Type B pancreatic cell (in vitro differentiated cells): ENCODE measurements at regions not wholly inside any gene's neighbourhood (a gene's known extent, or its start where the extent isn't known, plus 50 kb on each side); places are given as distances from the start of the nearest gene placed in this dataset.

Experiments
- DNase-seq: peaks from one replicate; pipeline ENCODE4 v3.0.0; 2021; ENCODE audit warnings: mixed read lengths; ENCODE audit not compliant: unreplicated experiment; ENCODE audit errors: extremely low spot score
- H3K27ac Mint-ChIP-seq: 2 replicates; pipeline ENCODE4 v1.8.0; 2021; ENCODE audit warnings: mild to moderate bottlenecking, mixed read lengths
- H3K27me3 Mint-ChIP-seq: 2 replicates; pipeline ENCODE4 v1.8.0; 2021; ENCODE audit warnings: mixed read lengths
- H3K36me3 Mint-ChIP-seq: 2 replicates; pipeline ENCODE4 v1.8.0; 2021; ENCODE audit warnings: mixed read lengths
- H3K4me1 Mint-ChIP-seq: one replicate; pipeline ENCODE4 v1.8.0; 2021; ENCODE audit warnings: mixed read lengths; ENCODE audit not compliant: unreplicated experiment
- H3K4me3 Mint-ChIP-seq: 2 replicates; pipeline ENCODE4 v1.8.0; 2021; ENCODE audit warnings: mild to moderate bottlenecking, mixed read lengths
- H3K9me3 Mint-ChIP-seq: 2 replicates; pipeline ENCODE4 v1.8.0; 2021; ENCODE audit warnings: mixed read lengths
- TF ChIP-seq, protein P1 (sequence below): fragments of 200-600 bp; sonication (generic); conservative IDR thresholded peaks from 2 replicates; pipeline ENCODE4 v1.5.0; 2021; ENCODE audit warnings: antibody characterized with exemption, mild to moderate bottlenecking

DNA sequence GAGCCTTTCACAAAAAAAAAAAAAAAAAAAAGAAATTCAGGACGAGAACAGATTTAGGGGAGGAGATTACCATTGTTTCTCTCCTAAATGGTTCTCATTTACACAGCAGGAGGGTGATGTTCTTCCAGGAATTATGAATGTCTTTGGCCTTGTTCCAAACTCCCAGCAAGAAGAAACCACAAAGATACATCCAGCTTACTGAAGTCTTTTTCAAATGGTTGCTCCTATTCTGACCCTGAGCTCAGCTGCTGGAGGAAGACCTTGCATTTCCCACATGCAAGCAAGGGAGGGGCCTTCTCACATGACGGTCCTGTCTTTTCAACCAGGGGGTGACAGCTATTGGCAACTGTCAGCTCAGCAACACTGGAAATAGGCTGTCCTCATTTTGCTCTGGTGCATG is 203.0 kb upstream of the VLDLR start:
- Mint-ChIP-seq H3K27ac (no peak overlapping the region), H3K36me3 (no peaks in the 10 kb centered on the region), H3K4me3 (no peak overlapping the region), H3K4me1 (peaks cover 38% of the 10 kb centered on the region), H3K9me3 (peaks cover 4% of the 10 kb centered on the region), H3K27me3 (no peaks in the 10 kb centered on the region)
- TF ChIP-seq, protein P1, sequence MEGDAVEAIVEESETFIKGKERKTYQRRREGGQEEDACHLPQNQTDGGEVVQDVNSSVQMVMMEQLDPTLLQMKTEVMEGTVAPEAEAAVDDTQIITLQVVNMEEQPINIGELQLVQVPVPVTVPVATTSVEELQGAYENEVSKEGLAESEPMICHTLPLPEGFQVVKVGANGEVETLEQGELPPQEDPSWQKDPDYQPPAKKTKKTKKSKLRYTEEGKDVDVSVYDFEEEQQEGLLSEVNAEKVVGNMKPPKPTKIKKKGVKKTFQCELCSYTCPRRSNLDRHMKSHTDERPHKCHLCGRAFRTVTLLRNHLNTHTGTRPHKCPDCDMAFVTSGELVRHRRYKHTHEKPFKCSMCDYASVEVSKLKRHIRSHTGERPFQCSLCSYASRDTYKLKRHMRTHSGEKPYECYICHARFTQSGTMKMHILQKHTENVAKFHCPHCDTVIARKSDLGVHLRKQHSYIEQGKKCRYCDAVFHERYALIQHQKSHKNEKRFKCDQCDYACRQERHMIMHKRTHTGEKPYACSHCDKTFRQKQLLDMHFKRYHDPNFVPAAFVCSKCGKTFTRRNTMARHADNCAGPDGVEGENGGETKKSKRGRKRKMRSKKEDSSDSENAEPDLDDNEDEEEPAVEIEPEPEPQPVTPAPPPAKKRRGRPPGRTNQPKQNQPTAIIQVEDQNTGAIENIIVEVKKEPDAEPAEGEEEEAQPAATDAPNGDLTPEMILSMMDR, result no peak
- DNase-seq, result no peak

DNA sequence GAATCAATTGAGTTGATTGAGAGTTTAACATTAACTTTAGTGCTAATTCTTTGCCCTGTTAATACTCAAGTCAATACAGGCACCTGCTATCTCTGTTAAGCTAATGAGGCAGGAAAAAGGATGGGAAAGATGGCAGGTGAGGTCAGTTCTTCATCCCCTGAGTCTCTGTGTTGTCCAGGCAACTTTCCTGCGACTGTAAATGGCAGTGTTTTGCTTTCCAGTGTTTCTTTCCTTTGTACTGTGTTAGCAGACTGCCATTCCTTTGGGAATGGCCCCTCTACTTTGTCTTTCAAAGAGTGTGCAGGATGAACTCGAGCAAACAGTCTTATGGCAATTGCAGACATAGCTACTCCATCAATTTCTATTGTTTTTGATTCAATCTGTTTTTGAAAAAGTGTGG is 202.2 kb upstream of the VLDLR start:
- DNase-seq, result no peak
- no peaks in the 10 kb centered on the region for H3K27me3 Mint-ChIP-seq
- no peaks in the 10 kb centered on the region for H3K36me3 Mint-ChIP-seq
- peak overlapping the region; percentile 7 for H3K4me3 Mint-ChIP-seq
- peaks cover 4% of the 10 kb centered on the region for H3K9me3 Mint-ChIP-seq
- peaks cover 35% of the 10 kb centered on the region for H3K4me1 Mint-ChIP-seq
- H3K27ac Mint-ChIP-seq, result no peak overlapping the region
- TF ChIP-seq, protein P1, result no peak

DNA sequence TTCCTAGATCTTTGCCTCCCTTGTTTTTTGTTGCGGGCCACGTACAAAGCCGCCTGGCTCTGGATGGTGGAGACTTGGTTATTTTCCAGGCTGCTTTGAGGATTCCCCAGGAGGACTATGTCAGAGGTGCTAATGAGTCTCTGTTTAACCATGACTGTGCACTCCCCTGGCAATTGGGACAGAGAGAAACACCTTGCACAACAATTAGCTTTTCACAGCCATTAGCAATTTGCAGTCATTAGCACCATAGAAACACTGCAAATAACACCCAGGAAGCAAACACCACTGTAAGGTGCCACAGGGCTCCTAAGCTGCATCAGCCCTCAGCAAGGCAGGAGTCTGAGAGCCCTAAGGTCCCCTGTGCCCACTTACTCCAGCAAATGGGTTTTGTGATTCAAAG is 201.0 kb upstream of the VLDLR start:
- Mint-ChIP-seq H3K27ac (no peak overlapping the region), H3K9me3 (peaks cover 4% of the 10 kb centered on the region), H3K4me3 (no peak overlapping the region), H3K27me3 (no peaks in the 10 kb centered on the region), H3K36me3 (no peaks in the 10 kb centered on the region), H3K4me1 (peaks cover 42% of the 10 kb centered on the region)
- no peak for DNase-seq
- TF ChIP-seq, protein P1, result no peak

DNA sequence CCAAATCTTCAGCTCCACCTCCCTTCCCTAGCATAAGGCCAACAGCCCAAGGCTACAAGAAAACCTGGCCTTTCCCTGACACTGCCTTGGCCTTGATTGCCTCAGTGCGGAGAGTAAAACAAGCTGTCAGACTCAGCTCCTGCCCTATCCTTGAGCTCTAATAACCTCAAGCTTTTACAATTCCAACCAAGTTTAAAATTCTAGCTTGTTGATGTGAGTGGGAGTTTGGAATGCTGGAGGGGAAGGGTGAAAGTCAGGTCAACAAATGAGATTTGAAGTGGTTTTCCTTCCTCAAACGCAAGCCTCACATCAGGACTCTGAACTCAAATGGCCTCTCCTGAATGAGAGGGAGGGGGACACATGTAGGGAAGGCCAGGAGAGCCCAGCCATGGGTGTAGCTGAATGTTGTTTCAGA is 197.0 kb upstream of the VLDLR start:
- Mint-ChIP-seq H3K27ac (peak overlapping the region; percentile 26), H3K4me1 (peaks cover 33% of the 10 kb centered on the region)
- TF ChIP-seq, protein P1, result no peak

DNA sequence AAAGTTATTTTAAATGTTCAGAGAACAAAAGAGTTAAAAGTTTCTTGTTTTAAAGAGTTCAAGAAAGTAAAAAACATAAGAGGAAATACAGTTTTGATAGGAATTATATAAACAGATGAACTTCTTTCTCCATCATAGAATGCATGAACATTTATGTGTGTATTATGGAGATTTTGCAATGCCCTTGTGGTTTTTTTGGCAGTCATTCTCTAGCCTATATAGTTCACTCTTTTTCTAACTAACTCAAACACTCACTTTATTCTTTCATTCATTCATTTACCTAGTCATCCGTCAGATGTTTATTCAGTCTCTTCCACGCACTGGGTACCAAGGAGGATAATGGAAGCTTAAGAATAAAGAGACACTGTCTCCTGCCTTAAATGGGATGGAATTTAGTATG is 195.9 kb upstream of the VLDLR start:
- no peak overlapping the region for H3K4me3 Mint-ChIP-seq
- no peak for DNase-seq

More for the DNA sequence above, 197.0 kb upstream of the VLDLR start:
- Mint-ChIP-seq H3K4me3 (no peak overlapping the region), H3K9me3 (no peaks in the 10 kb centered on the region), H3K27me3 (no peaks in the 10 kb centered on the region), H3K36me3 (no peaks in the 10 kb centered on the region)
- DNase-seq, result no peak

More for the DNA sequence above, 195.9 kb upstream of the VLDLR start:
- Mint-ChIP-seq H3K27me3 (no peaks in the 10 kb centered on the region), H3K27ac (no peak overlapping the region), H3K4me1 (peaks cover 27% of the 10 kb centered on the region), H3K9me3 (no peaks in the 10 kb centered on the region), H3K36me3 (no peaks in the 10 kb centered on the region)
- TF ChIP-seq, protein P1, result no peak
